ENCODE measurements at regions not wholly inside any gene's neighbourhood (a gene's known extent, or its start where the extent isn't known, plus 50 kb on each side); places are given as distances from the start of the nearest gene placed in this dataset.
"Not testable (repeated sequence)": the region's sequence is repeated elsewhere in the genome, so short reads cannot be mapped to it uniquely, and the experiment has no call there.

DNA sequence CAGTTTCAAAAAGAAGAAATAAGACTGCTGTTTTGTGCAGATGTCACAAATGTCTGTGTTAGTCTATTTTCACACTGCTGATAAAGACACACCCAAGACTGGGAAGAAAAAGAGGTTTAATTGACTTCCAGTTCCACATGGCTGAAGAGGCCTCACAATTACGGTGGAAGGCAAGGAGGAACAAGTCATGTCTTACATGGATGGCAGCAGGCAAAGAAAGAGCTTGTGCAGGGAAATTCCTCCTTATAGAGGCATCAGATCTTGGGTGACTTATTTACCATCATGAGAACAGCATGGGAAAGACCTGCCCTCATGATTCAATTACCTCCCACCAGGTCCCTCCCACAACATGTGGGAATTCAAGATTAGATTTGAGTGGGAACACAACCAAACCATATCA, 527.7 kb upstream of the KCND2 start:
- not testable (repeated sequence) for DNase-seq

DNA sequence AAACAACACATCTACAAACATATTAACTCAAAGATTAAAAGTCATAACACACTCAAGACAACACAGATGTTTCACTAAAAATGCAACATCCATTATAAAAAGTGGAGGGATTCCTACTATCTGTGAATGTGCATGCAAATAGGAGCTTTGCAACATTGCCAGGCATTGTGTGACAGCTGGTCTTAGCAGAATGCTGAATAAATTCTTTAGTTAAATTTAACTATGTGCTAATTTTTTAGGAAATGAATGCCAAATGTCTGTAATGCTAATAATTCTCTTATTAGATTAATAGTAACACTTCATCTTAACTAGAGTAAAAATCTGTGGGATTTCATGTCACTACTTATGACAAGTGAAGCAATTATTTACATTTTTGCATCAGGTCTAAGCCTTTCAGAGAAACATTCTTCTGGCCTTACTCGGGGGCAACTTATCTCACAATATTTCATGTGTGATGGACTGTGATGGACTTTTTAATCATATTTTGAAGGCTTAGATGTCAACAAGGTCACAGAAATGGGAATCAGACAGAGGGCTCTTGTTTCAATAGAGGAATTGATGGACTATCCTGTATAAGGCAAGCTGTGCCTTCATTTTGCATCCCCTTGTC, 524.6 kb upstream of the KCND2 start:
- DNase-seq: no peak

DNA sequence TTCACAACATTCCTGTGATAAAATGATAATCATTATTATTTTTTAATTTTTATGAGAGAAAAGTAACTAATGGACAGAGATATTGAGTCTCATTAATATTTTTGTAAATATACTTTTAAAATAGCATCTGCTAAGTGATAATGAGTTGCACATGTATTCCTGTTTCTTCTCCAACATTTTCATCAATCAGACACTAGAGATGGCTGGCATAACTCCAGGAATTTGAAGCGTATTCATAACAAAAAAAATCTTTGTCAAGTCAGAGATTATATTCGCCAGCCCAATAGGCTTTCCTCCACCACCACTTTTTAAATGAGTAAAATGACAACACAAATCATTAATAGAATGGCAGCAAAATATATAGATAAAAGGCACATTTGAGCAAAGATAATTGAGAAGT, 524.0 kb upstream of the KCND2 start:
- DNase-seq: no peak

GRCh38 chr7:119756687-119757086, 516.3 kb upstream of the KCND2 start:
- no peak for DNase-seq

- no peak for DNase-seq
Measured at GRCh38 chr7:119758254-119758653, 514.7 kb upstream of the KCND2 start.

DNA sequence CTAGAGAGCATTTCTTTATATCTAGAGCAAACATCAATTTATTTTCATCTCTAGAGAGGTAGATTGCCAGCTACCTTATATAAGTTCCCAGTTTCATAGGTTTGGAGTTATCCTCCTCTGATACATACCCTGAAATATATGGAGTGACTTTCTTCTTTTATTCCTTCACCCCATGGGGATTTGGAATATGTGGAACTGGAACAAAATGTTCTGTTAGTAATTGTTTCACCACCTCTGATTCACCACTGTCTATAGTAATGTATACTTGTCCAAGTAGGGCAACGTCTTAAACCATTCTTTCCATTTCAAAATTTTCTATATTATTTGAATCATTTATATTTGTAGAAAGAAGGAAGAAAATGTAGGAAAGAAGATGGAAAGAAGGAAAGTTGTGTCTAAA, 511.2 kb upstream of the KCND2 start:
- no peak for DNase-seq

DNA sequence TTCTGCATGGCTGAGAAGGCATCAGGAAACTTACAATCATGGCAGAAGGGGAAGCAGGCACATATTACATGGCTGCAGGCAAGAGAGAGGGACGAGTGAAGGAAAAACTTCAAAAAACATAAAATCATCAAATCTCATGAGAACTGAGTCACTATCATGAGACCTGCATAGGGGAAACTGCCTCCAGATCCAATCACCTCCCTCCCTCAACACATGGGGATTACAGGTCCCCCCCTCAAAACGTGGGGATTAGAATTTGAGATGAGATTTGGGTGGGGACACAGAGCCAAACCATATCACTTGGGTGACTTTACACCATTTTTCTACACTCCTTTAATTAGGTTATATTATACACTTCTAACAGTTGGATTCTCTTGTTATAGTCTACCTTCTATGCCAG, 490.7 kb upstream of the KCND2 start:
- DNase-seq: no peak

DNA sequence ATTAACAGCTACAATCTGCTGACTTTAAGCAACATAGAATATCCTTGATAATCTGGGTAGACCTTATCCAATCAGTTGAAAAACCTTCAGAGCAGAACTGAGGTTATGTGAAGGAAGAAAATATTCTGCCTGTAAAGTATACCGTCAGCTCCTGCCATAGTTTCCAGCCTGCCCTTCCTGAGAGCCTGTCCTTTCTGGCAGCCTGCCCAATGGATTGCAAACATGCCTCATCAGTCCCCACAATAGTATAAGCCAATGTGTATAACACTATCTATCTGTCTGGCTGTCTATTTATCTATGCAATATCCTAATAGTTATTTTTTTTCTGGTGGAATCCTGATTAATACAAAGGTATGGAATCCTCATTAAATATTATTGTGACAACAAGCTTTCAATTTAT, 489.2 kb upstream of the KCND2 start:
- DNase-seq: no peak

DNA sequence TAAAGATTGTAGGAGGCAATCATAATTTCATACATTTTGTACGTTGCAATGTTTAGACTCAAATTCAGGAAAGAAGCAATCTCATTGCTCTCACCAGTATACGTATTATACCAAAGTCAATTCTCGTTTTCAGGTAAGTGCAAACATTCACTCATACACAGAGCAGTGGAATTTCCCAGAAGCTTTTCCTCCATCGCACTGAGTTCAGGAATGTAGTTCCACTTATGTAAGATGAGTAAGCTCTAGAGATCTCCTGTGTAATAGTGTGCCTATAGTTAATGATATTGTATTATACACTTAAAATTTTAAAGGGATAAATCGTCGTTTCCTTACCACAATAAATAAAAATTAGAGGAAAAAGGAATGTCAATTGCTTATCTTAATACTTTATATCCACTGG, 470.8 kb upstream of the KCND2 start:
- no peak for DNase-seq

- no peak for DNase-seq
Measured at GRCh38 chr7:119825091-119825655, 447.8 kb upstream of the KCND2 start.

DNA sequence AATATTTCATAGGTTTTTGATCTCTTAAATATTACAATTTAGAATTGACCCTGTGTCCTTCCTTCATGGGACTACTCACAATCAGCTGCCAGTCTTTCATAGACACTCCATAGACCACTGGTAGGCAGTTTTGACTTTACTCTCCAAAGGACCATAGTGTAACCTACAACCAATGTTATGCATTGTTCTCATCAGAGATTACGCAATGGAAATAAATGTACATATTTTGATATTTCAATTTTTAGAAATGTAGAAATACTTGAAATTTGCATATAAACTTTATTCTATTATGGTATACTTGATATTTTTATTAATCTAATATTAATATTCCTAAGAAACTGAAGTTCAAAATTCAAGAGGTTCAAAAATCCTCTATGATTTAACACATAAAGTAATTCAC, 446.4 kb upstream of the KCND2 start:
- DNase-seq: no peak

- DNase-seq: no peak
Measured at GRCh38 chr7:119838444-119838843, 434.5 kb upstream of the KCND2 start.

DNA sequence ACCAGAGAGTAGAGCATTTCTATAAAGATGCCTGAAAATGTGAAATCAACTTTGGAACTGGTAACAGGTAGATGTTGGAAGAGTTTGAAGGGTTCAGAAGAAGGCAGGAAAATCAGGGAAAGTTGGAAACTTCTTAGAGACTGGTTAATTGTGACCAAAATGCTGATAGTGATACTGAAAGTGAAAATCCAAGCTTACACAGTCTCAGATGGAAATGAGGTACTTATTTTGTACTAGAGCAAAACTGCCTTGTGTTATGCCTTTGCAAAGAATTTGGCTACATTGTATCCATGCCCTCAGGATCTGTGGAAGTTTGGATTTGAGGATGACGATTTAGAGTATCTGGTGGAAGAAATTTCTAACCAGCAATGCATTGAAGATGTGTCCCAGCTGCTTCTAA, 430.6 kb upstream of the KCND2 start:
- DNase-seq: no peak

GRCh38 chr7:119842786-119843185, 430.2 kb upstream of the KCND2 start:
- no peak for DNase-seq

DNA sequence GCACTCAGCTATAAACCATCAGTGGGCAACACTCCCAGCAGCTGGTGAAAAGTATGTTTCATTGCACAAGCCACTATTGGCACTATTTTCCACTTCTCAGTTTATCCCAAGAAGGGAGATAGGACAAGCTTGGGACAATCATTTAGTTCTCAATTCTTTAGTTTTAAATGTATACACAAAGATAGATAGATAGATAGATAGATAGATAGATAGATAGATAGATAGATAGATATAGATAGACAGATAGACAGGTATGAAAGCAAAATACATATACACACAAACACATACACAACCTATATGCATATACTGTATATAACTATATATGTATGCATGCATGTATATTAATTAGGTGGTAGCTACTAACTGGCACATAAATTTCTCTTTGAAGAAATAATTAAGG, 411.6 kb upstream of the KCND2 start:
- no peak for DNase-seq

GRCh38 chr7:119868387-119868786, 404.6 kb upstream of the KCND2 start:
- no peak for DNase-seq

DNA sequence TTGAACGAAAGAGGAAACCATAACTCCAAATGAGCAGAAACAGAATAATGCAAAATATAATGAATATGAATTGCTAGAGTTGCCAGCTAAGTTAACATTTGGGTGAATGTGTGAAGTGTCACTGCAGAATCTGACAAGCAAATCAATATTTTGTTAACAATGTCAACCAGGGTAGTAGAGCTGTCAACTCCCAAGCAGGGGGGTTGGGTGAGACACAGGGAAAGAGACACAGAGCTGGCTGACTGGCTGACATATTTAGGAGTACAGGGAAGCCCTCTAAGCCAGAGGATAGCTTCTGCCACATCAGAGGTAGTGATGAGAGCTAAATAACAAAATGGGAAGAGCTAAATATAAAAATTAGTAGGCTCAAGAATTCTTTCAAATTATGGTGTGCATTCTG, 393.1 kb upstream of the KCND2 start:
- no peak for DNase-seq

GRCh38 chr7:119886007-119886406, 387.0 kb upstream of the KCND2 start:
- no peak for DNase-seq

DNA sequence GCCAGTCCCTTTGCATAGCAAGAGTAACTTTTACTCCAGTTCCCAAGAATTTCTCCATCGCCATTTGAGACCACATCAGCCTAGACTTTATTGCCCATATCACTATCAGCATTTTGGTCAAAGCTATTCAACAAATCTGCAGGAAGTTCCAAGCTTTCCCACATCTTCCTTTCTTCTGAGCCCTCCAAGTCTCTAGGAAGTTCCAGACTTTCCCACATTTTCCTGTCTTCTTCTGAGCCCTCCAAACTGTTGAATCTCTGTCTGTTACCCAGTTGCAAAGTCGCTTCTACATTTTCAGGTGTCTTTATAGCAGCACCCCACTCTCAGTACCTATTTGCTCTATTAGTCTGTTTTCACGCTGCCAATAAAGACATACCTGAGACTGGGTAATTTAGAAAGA, 386.4 kb upstream of the KCND2 start:
- not testable (repeated sequence) for DNase-seq

- DNase-seq: peak in 1 of 2 experiments; percentile 34
Measured at GRCh38 chr7:119888251-119888650, 384.7 kb upstream of the KCND2 start.

- no peak for DNase-seq
Measured at GRCh38 chr7:119890631-119891030, 382.3 kb upstream of the KCND2 start.

DNA sequence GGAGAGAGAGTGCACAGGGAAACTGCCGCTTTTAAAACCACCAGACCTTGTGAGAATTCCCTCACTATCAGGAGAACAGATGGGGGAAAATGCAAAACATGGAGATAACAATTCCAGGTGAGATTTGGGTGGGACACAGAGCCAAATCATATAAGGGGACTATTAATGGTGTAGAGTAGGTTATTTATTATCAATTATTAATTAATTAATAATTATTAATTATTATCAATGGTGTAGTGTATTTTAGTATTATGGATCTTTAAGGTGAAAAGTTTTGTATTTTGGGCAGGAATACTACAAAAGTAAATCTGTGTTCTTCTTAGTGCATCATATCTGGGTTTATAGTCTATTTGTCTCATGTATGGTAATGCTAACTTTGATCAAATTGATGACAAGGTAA, 377.7 kb upstream of the KCND2 start:
- DNase-seq: no peak

GRCh38 chr7:119896386-119896785, 376.6 kb upstream of the KCND2 start:
- no peak for DNase-seq

DNA sequence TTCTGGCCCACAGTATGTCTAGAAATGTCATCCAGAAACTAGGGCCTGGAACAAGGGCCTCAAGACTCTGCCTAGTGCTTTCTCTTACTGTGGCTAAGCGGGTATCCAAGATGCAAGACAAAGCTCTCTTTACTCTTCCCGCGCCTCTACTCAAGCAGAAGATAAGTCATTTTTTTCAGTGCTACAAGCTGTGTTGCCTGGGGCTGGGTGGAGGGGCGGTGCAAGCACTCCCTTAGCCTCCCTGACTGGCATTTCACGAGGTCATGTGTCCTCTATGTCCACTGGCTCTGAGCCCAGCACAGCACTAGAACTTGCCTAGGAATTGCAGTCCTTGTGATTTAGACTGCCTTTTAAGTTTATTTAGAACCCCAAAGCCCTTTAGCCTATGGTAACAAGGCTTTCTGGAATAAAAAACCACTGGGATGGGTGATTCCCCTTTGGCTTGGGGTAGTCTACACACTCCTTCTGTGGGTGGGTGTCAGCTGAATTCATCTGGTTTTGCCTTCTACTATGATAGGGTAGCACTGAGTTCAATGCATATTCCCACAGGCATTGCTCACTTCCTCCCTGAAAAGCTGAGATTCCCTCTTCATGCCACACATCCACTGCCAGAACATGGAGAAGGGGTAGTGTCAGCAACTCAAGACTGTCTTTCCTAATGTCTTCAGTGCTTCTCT, 371.8 kb upstream of the KCND2 start:
- DNase-seq: no peak

GRCh38 chr7:119903085-119903484, 369.9 kb upstream of the KCND2 start:
- no peak for DNase-seq

Data from NCI-H187 (cell line).